Transverse colon (tissue), 4 donors: ENCODE measurements at regions not wholly inside any gene's neighbourhood (a gene's known extent, or its start where the extent isn't known, plus 50 kb on each side); places are given as distances from the start of the nearest gene placed in this dataset.

Experiments
- DNase-seq: peaks from one replicate; pipeline ENCODE4 v3.0.0-alpha.2; 2019
- H3K27ac ChIP-seq, 4 donors: fragments of 200-600 bp; sonication (generic); 2 replicates each; pipeline ENCODE4 v1.5.1; 2016 to 2018; ENCODE audit warnings: inconsistent platforms in 4 of 4
- H3K27me3 ChIP-seq: fragments of 200-600 bp; sonication (generic); 2 replicates; pipeline ENCODE4 v1.5.1; 2017; ENCODE audit warnings: inconsistent platforms
- H3K36me3 ChIP-seq, 4 donors: fragments of 200-600 bp; sonication (generic); 2 replicates each; pipeline ENCODE4 v1.5.1; 2017 to 2019; ENCODE audit warnings: inconsistent platforms in 4 of 4
- H3K4me1 ChIP-seq, 4 donors: fragments of 200-600 bp; sonication (generic); 2 replicates each; pipeline ENCODE4 v1.5.1; 2017 to 2020; ENCODE audit warnings: inconsistent platforms in 4 of 4
- H3K4me3 ChIP-seq, 4 donors: fragments of 200-600 bp; sonication (generic); 1 replicate in 1 of 4; 2 replicates in 3 of 4; pipeline versions ENCODE4 v1.5.1 to v1.6.1; 2017 to 2019; ENCODE audit warnings: inconsistent platforms in 4 of 4
- H3K9me3 ChIP-seq, 2 donors: fragments of 200-600 bp; sonication (generic); 2 replicates each; pipeline ENCODE4 v1.5.1; 2017 to 2019; ENCODE audit warnings: inconsistent platforms in 2 of 2
- CTCF ChIP-seq, 5 experiments: fragments of 200-600 bp in 3 of 5; fragments of 450-650 bp in 2 of 5; sonication (generic) in 3 of 5; IDR thresholded peaks; 1 replicate in 2 of 5; 2 replicates in 3 of 5; pipeline ENCODE4 v1.5.1; 2016 to 2017; ENCODE audit warnings: antibody characterized with exemption in 5 of 5, inconsistent platforms in 3 of 5, mild to moderate bottlenecking in 2 of 5, moderate library complexity in 1 of 5
- EP300 ChIP-seq: sonication (generic); formaldehyde crosslinking; IDR thresholded peaks from one replicate; pipeline ENCODE4 v1.6.1; 2017; ENCODE audit warnings: antibody characterized with exemption, low read depth
- POLR2A ChIP-seq: fragments of 450-650 bp; IDR thresholded peaks from one replicate; pipeline ENCODE4 v1.6.1; 2016; ENCODE audit warnings: antibody characterized with exemption, mild to moderate bottlenecking, moderate library complexity
- POLR2AphosphoS5 ChIP-seq, 3 donors: sonication (generic); formaldehyde crosslinking; IDR thresholded peaks; one replicate each; pipeline ENCODE4 v1.6.1; 2016; ENCODE audit warnings: antibody characterized with exemption in 3 of 3
- WGBS, 2 donors: methylation state at CpG; one replicate each; pipeline ENCODE4 v1.1.5; 2018; ENCODE audit warnings: low coverage in 1 of 2; 5-methylcytosine and 5-hydroxymethylcytosine counted together
- in situ Hi-C, 4 donors: fragments of 200-750 bp; cut with MboI; loops; one replicate each; pipeline versions ENCODE4 v1.15.0 to v1.15.1; 2017; ENCODE audit warnings: low sequenced_read_pairs in 3 of 4, low pct_ligation_motif_present in 1 of 4, low pct_unique_long_range_greater_than_20kb in 1 of 4
- intact Hi-C: fragments of 100-400 bp; cut with DNase I; formaldehyde crosslinking; loops from one replicate; pipeline ENCODE4 v1.15.1; 2023; ENCODE audit warnings: low total_unique reads

GRCh38 chr1:4551706-4552105 lies 102.7 kb upstream of the AJAP1 start:
- Histone ChIP-seq H3K9me3 (no peaks in the 10 kb centered on the region), H3K4me1 (no peaks in the 10 kb centered on the region), H3K4me3 (no peak overlapping the region), H3K27me3 (no peaks in the 10 kb centered on the region), H3K36me3 (no peaks in the 10 kb centered on the region), H3K27ac (no peak overlapping the region)
- intact Hi-C loops (no loop called here), in situ Hi-C loops (no loop called here)
- WGBS, 2 donors, result 49 to 68% methylated on average over 3 to 6 of the region's 6 CpGs
- DNase-seq, result no peak
- TF ChIP-seq CTCF (IDR thresholded peaks at IDR 0.05) (no peak), POLR2A (no peak), POLR2AphosphoS5 (IDR thresholded peaks at IDR 0.05) (no peak), EP300 (no peak)

GRCh38 chr1:4553761-4554160 lies 100.6 kb upstream of the AJAP1 start:
- 52% methylated on average over 4 of the region's 4 CpGs; no CpG with 5 or more reads in 1 of the 2 donors for WGBS, 2 donors
- H3K27me3 ChIP-seq, result no peaks in the 10 kb centered on the region
- in situ Hi-C loops, result no loop called here
- H3K9me3 ChIP-seq, result no peaks in the 10 kb centered on the region
- no peak overlapping the region for H3K27ac ChIP-seq
- no peak for DNase-seq
- H3K36me3 ChIP-seq, result no peaks in the 10 kb centered on the region
- no peaks in the 10 kb centered on the region for H3K4me1 ChIP-seq
- intact Hi-C loops, result no loop called here
- TF ChIP-seq EP300 (no peak), CTCF (IDR thresholded peaks at IDR 0.05) (no peak), POLR2AphosphoS5 (IDR thresholded peaks at IDR 0.05) (no peak), POLR2A (no peak)
- H3K4me3 ChIP-seq, result no peak overlapping the region

- Histone ChIP-seq H3K36me3 (no peaks in the 10 kb centered on the region), H3K4me3 (no peak overlapping the region), H3K27ac (no peak overlapping the region), H3K27me3 (no peaks in the 10 kb centered on the region), H3K9me3 (no peaks in the 10 kb centered on the region), H3K4me1 (no peaks in the 10 kb centered on the region)
- no peak for DNase-seq
- in situ Hi-C loops, result no loop called here
- intact Hi-C loops, result no loop called here
- 45 to 80% methylated on average over 5 to 12 of the region's 12 CpGs for WGBS, 2 donors
- TF ChIP-seq EP300, result no peak
- TF ChIP-seq CTCF (IDR thresholded peaks at IDR 0.05), result no peak
- no peak for TF ChIP-seq POLR2A
- TF ChIP-seq POLR2AphosphoS5 (IDR thresholded peaks at IDR 0.05), result no peak
Measured at GRCh38 chr1:4554271-4554865, 100.0 kb upstream of the AJAP1 start.

GRCh38 chr1:4557949-4558348 lies 96.5 kb upstream of the AJAP1 start:
- intact Hi-C loops (no loop called here), in situ Hi-C loops (no loop called here)
- H3K4me1 ChIP-seq, result no peaks in the 10 kb centered on the region
- DNase-seq, result no peak
- TF ChIP-seq EP300 (no peak), POLR2A (no peak), POLR2AphosphoS5 (IDR thresholded peaks at IDR 0.05) (no peak), CTCF (IDR thresholded peaks at IDR 0.05) (no peak)
- peaks cover 3% of the 10 kb centered on the region for H3K27me3 ChIP-seq
- no peak overlapping the region for H3K4me3 ChIP-seq
- 0 to 61% methylated on average over 1 to 5 of the region's 5 CpGs for WGBS, 2 donors
- no peaks in the 10 kb centered on the region for H3K9me3 ChIP-seq
- H3K36me3 ChIP-seq, result no peaks in the 10 kb centered on the region
- no peak overlapping the region for H3K27ac ChIP-seq
